NT2/D1 (cell line): ENCODE measurements at regions not wholly inside any gene's neighbourhood (a gene's known extent, or its start where the extent isn't known, plus 50 kb on each side); places are given as distances from the start of the nearest gene placed in this dataset.
"Not testable (repeated sequence)": the region's sequence is repeated elsewhere in the genome, so short reads cannot be mapped to it uniquely, and the experiment has no call there.

Experiments used
- DNase-seq: peaks from one replicate; pipeline ENCODE4 v3.0.0-alpha.2; 2011; ENCODE audit warnings: low read depth, low spot score
- H3K27me3 ChIP-seq: 2 replicates; pipeline ENCODE4 v1.6.0; 2011; ENCODE audit warnings: mild to moderate bottlenecking; ENCODE audit not compliant: insufficient read length, insufficient read depth
- H3K36me3 ChIP-seq: 2 replicates; pipeline ENCODE4 v1.6.1; 2011; ENCODE audit warnings: mild to moderate bottlenecking, low read length, mixed read lengths; ENCODE audit not compliant: insufficient read depth, insufficient read length
- H3K4me1 ChIP-seq: 2 replicates; pipeline ENCODE4 v1.5.1; 2011; ENCODE audit not compliant: insufficient read depth, insufficient read length
- H3K4me3 ChIP-seq: 2 replicates; pipeline ENCODE4 v1.5.1; 2011; ENCODE audit warnings: low read depth; ENCODE audit not compliant: insufficient read length
- H3K9ac ChIP-seq: 2 replicates; pipeline ENCODE4 v1.6.0; 2011; ENCODE audit warnings: low read depth; ENCODE audit not compliant: insufficient read length
- H3K9me3 ChIP-seq: 2 replicates; pipeline ENCODE4 v1.5.1; 2011; ENCODE audit warnings: mild to moderate bottlenecking, low read length; ENCODE audit not compliant: insufficient read depth
- SUZ12 ChIP-seq: IDR thresholded peaks from 2 replicates; pipeline ENCODE4 v1.6.1; 2011; ENCODE audit not compliant: insufficient read length, insufficient read depth; ENCODE audit errors: extremely low read depth
- YY1 ChIP-seq: IDR thresholded peaks from 2 replicates; pipeline ENCODE4 v1.6.1; 2011; ENCODE audit not compliant: insufficient read length, insufficient read depth
- ZNF274 ChIP-seq: IDR thresholded peaks from 2 replicates; pipeline ENCODE4 v1.6.1; 2011; ENCODE audit warnings: mild to moderate bottlenecking, low read depth, low read length

GRCh38 chr12:29023436-29024076 lies 125.5 kb upstream of the FAR2 start:
- no peaks in the 10 kb centered on the region for H3K36me3 ChIP-seq
- no peak for DNase-seq
- no peaks in the 10 kb centered on the region for H3K27me3 ChIP-seq
- no peak overlapping the region for H3K4me3 ChIP-seq
- no peaks in the 10 kb centered on the region for H3K4me1 ChIP-seq
- no peak for TF ChIP-seq YY1
- H3K9me3 ChIP-seq, result no peaks in the 10 kb centered on the region
- H3K9ac ChIP-seq, result no peak overlapping the region

GRCh38 chr12:29024117-29024516 lies 125.0 kb upstream of the FAR2 start:
- Histone ChIP-seq H3K9me3 (no peaks in the 10 kb centered on the region), H3K36me3 (no peaks in the 10 kb centered on the region), H3K4me3 (no peak overlapping the region), H3K9ac (no peak overlapping the region), H3K27me3 (no peaks in the 10 kb centered on the region), H3K4me1 (no peaks in the 10 kb centered on the region)
- DNase-seq, result no peak
- TF ChIP-seq YY1, result no peak
- no peak for TF ChIP-seq ZNF274
- no peak for TF ChIP-seq SUZ12

DNA sequence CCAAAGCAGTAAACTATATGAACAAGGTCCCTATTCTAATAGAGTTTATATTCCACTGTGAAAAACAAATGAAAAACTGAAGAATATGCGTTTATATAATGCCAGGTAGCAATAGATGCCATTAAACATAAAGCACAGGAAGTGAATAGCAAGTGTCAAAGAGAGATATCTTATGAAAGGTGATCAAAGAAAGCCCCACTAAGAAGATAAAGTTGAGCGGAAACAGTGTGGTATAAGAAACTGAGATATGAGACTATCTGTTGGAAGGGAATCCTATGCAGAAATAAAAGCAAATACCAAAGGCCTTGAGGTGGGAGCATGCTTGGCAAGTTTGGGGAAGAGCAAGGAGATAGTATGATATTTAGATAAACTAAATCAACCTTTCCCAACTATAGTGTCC lies 123.1 kb upstream of the FAR2 start:
- Histone ChIP-seq H3K27me3 (no peaks in the 10 kb centered on the region), H3K4me1 (no peaks in the 10 kb centered on the region), H3K9me3 (no peaks in the 10 kb centered on the region), H3K9ac (no peak overlapping the region), H3K36me3 (no peaks in the 10 kb centered on the region), H3K4me3 (no peak overlapping the region)
- TF ChIP-seq YY1 (no peak), SUZ12 (no peak), ZNF274 (no peak)
- DNase-seq, result no peak

DNA sequence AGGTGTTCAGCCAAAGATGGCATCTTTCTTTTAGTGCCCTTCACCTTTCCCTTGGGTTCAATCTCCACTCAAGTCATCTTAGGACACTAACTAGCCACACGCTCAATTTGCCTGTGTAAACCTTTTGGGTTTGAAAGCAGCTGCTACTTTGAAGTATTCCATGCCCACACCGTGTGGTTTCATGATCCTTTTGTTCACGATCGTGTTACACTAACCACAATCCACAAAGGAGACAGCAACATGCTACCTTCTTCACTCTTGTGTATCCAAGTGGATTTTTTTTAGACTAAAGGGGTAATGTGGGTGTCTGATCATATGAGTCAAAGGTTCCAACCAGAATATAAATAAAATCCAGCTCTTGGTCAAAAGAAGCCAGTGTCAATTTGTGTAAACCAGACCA lies 122.7 kb upstream of the FAR2 start:
- Histone ChIP-seq H3K4me1 (no peaks in the 10 kb centered on the region), H3K9ac (no peak overlapping the region), H3K36me3 (no peaks in the 10 kb centered on the region), H3K4me3 (no peak overlapping the region), H3K27me3 (no peaks in the 10 kb centered on the region), H3K9me3 (no peaks in the 10 kb centered on the region)
- TF ChIP-seq SUZ12 (no peak), YY1 (no peak), ZNF274 (no peak)
- no peak for DNase-seq

GRCh38 chr12:29029484-29029883 lies 119.6 kb upstream of the FAR2 start:
- not testable (repeated sequence) for H3K4me1 ChIP-seq, H3K27me3 ChIP-seq, H3K4me3 ChIP-seq, H3K9me3 ChIP-seq, H3K9ac ChIP-seq, DNase-seq, H3K36me3 ChIP-seq

- Histone ChIP-seq H3K4me3 (no peak overlapping the region), H3K27me3 (no peaks in the 10 kb centered on the region), H3K9ac (no peak overlapping the region), H3K4me1 (no peaks in the 10 kb centered on the region), H3K9me3 (no peaks in the 10 kb centered on the region), H3K36me3 (no peaks in the 10 kb centered on the region)
- DNase-seq, result no peak
- no peak for TF ChIP-seq SUZ12
Measured at GRCh38 chr12:29030006-29030405, 119.1 kb upstream of the FAR2 start.

DNA sequence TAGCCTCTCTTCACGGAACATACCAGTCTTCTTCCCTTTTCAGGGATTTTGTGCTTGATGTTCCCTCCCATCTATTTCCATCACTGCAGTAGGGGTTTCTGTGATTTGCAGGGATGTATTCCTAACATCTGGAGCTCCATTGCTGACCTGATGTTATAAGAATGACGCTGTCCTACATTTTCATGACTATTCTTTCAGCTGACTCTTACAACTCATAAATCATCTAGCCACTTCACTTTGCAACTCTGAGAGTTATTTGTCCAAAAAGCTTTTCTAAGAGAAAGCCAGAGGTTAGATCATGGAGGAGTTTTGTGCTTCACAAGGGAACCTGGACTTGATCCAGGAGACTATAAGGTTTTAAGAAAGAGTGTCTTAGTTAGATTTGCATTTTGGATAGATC lies 116.6 kb upstream of the FAR2 start:
- no peak overlapping the region for H3K4me3 ChIP-seq
- DNase-seq, result no peak
- no peaks in the 10 kb centered on the region for H3K36me3 ChIP-seq
- TF ChIP-seq YY1 (no peak), ZNF274 (no peak), SUZ12 (no peak)
- H3K4me1 ChIP-seq, result no peaks in the 10 kb centered on the region
- H3K9me3 ChIP-seq, result no peaks in the 10 kb centered on the region
- no peaks in the 10 kb centered on the region for H3K27me3 ChIP-seq
- H3K9ac ChIP-seq, result no peak overlapping the region

DNA sequence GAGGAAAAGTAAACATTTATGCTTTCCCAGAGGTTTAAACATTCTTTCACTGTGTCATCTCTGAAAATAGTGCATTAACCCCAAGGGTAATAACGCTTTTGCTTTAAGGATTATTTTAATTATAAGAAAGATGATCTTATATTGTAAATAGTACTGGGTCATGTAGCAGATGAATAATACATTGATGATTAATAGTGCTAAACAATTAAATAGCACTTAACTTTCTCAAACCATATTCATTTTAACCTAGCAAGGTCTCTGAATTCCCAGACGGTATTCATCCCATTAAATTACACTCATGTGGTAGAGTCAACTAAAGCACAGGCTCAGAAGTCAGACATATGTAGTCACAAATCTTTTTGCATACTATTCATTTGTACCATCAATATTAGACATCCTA lies 115.6 kb upstream of the FAR2 start:
- Histone ChIP-seq H3K27me3 (no peaks in the 10 kb centered on the region), H3K9ac (no peak overlapping the region), H3K36me3 (no peaks in the 10 kb centered on the region), H3K4me1 (no peaks in the 10 kb centered on the region), H3K9me3 (no peaks in the 10 kb centered on the region), H3K4me3 (no peak overlapping the region)
- DNase-seq, result no peak
- TF ChIP-seq SUZ12 (no peak), YY1 (no peak)
